NCI-H345 (cell line): ENCODE measurements at regions not wholly inside any gene's neighbourhood (a gene's known extent, or its start where the extent isn't known, plus 50 kb on each side); places are given as distances from the start of the nearest gene placed in this dataset.
"Not testable (repeated sequence)": the region's sequence is repeated elsewhere in the genome, so short reads cannot be mapped to it uniquely, and the experiment has no call there.

ENCODE experiments used
- DNase-seq: peaks from one replicate; lab custom pipeline; 2025; lab: John Stamatoyannopoulos, UW

DNA sequence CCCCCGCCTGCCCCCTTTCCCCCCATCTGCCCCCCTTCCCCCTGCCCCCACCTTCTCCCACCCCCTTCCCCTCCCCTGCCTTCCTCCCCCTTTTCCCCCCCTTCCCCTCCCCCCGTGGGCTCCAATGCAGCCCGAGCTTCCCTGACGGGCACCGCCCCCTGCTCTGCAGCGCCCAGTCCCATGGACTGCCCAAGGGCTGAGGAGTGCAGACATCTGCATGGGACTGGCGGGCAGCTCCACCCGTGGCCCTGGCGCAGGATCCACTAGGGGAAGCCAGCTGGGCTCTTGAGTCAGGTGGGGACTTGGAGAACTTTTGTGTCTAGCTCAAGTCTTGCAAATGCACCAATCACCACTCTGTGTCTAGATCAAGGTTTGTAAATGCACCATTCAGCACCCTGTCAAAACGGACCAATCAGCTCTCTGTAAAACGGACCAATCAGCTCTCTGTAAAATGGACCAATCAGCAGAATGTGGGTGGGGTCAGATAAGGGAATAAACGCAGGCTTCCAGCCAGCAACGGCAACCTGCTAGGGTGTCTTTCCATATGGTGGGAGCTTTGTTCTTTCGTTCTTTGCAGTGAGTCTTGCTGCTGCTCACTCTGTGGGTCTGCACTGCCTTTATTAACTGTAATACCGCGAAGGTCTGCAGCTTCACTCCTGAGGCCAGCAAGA is 300.5 kb upstream of the PABPC4L start:
- DNase-seq = no peak

- not testable (repeated sequence) for DNase-seq
These were observed 299.9 kb upstream of the PABPC4L start for GRCh38 chr4:134501488-134501887.

GRCh38 chr4:134499074-134499473 is 297.5 kb upstream of the PABPC4L start:
- DNase-seq = no peak

GRCh38 chr4:134490863-134491262 is 289.3 kb upstream of the PABPC4L start:
- DNase-seq = no peak

GRCh38 chr4:134483514-134483913 is 281.9 kb upstream of the PABPC4L start:
- DNase-seq = not testable (repeated sequence)

- no peak for DNase-seq
These were observed 270.0 kb upstream of the PABPC4L start for GRCh38 chr4:134471569-134471968.

DNA sequence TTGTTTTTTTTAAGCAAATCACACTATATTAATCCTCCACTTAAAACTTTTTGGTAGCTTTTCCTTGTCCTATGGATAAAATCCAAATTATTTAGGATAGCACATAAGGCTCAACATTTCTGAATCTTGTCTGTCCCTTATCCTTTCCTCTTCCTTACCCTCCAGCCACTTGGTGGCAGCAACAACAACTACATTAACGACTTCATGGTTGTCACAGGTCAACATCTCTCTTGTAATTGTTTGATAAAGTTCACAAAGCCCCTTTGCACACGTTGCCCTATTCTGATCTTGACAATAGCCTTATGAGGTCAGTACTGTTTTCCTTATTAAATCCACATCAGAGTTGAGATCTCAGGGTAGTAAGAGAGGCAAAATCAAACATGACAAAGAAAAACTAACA is 269.0 kb upstream of the PABPC4L start:
- no peak for DNase-seq

- no peak for DNase-seq
These were observed 263.8 kb upstream of the PABPC4L start for GRCh38 chr4:134465417-134465816.

DNA sequence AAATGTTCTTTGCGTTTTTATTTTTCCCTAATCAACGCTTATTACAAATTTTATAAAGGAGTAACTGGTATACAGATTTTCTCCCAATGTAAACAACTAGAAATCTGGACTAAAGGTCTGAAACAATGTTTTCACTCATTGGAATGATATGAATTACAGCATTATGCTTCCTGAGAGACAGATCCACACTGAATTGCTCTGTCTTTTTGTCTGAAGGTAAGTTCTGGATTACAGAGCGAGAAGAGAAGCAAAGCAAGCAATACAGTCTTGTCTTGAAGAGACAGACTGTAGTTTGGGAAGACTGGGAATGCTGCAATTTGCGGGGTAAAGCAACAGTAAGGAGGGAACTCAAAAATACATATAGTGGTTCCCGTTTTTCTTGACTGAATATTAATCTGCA is 262.2 kb upstream of the PABPC4L start:
- no peak for DNase-seq

DNA sequence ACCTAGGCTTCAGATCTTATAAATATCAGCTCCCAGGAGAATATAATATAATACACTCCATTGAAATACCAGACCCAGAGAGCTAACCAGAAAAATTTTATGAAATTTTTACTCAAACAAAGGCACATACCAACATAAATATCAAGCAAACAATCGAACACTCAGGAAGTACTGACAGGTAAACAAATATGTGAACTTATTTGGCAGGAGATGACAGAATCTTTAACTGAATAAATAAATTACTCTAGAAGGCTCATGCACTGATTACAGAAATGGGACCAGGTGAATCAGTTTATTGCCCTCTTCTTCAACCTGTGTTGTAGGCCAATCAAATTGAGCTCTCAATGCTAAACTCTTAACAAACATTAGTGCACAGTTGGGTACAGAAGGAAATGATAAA is 225.2 kb upstream of the PABPC4L start:
- DNase-seq = no peak

GRCh38 chr4:134425756-134426155 is 224.2 kb upstream of the PABPC4L start:
- DNase-seq = no peak

DNA sequence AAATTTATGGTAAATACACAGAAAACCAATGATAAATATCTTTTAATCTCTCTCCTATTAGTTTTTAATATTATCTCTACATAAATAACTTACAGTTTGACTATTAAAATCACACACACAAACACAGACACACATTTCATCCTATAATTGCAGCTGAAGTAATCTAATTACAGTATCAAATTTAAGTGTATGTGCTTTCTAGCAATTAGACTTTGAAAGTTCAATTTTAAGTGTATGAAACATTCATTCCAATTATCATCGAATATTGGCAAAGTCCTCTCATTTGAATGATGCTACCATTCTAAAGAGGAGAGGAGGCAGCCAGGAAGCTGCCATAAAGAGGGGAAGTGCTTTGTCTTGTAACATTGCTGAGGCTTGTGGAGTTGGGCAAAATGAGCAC is 221.2 kb upstream of the PABPC4L start:
- DNase-seq = no peak

DNA sequence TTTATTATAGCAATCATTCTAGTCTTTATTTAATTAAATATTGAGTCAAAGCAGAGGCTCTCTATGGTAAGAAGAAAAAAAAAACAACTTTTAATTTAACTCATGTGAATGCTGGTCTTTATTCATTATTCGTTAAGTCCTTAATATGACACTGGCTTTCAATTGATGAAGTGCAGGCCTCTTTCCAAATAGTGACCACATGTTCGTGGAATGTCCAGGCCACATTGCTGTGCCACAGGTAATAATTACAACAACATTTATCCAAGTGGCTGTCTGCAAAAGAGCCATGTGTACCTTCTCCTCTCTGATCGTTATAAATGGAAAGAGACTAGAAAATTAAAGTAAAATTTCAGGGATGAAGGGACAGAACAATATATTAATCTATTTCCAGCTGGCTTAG is 220.1 kb upstream of the PABPC4L start:
- no peak for DNase-seq

GRCh38 chr4:134408897-134409296 is 207.3 kb upstream of the PABPC4L start:
- no peak for DNase-seq

- DNase-seq = no peak
These were observed 200.2 kb upstream of the PABPC4L start for GRCh38 chr4:134401798-134402197.

DNA sequence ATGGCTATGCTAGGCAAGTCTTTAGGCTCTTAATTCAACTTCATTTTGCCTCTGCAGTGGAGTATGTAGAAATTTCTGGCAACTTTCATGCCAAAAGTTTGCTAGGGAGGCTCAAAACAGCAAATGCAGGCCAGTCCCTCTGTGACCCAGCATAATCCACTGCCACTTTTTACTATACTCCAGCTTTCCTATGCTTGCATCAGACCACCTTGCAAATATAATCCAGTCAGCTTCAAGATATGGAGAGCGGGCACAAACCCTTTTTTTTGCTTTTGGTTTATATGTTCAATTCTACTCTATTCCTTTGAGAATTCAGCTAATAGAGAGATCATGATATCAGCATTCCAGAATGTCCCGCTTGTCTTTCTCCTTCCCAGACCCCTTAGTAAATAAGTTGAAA is 192.0 kb upstream of the PABPC4L start:
- DNase-seq = no peak

DNA sequence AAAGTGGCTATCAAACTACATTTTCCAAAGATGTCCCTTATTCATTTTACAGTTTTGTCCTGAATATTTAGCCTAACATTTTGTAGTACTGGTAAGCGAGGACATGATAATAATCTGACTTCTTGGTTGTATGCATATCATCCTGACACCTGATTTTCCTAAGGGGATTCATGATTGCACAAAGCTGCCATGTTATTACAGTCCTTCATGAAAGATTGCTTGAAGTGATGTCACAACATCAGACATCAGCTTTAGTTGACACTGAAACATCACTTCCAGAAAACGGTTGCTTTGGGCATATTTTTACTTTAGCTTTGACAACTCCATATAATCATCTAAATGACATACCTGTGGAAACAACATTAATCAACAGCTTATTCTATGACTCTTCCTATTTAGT is 188.7 kb upstream of the PABPC4L start:
- no peak for DNase-seq

DNA sequence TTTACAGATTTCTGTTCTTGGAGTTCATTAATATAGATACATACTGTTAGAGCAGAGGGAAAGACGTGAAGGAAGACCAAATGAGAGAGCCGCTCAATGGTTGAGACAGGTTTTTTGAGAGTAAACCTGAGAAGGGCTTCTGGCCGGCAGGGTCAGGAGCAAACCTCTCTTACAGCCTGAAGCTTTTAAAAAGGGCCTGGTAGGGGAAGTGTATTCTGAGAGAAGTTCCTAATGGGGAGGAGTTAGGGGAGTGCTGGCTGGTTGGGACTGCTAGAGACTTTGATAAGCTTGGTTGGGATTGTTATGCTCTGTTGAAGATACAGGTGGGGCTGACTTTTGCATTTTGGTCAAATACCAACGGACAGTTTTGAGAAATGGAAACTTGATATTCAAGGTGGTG is 186.8 kb upstream of the PABPC4L start:
- no peak for DNase-seq

DNA sequence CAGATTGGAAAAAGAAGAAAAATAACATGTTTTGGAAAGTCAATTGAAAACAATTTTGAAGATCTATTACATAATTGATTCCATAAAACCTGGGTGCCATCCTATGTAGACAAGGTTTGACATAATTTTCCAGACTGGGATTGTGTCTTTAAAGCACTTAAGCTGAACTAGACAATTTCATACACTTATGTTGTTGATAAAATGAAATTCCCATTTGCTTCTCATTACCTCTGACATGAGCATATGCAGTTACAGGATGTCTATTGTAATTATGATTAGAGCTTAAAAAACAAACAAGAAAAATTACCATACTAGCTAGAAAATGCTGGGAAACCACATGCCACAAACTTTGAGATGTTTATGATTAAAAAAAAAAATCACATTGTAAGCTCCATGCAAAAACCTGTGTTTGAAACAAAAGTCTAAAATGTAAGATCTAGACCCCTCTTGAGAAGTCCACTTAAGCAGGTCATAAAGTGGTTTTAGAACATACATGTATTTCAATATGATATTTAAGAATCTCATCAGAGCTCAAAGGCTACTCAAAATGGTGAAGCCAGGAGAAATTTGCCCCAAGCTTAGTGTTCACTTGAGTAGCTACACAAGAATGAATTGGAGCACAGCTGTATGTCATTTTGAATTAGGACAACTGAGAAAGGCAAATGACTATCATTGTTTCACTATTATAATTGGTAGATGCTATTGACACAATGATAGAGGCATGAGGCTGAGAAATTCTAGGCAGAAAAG is 181.1 kb upstream of the PABPC4L start:
- no peak for DNase-seq

GRCh38 chr4:134375775-134376174 is 174.2 kb upstream of the PABPC4L start:
- DNase-seq = no peak

DNA sequence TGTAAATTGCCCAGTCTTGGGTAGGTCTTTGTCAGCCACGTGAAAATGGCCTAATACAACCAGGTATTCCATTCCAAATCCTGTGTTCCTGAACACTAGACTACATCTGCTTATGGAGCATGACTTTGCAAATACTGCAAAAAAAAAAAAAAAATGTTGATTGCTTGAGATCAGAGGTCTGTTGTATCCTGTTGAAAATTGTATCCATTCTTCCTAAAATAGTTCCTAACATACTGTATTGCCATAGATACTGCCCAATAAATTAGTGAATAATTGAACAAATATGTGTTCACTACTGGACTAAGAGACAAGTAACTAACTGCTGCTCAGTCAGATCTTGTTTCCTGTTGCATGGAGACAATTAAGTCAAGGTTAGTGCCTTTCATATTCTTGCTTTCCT is 164.3 kb upstream of the PABPC4L start:
- DNase-seq = no peak

GRCh38 chr4:134364928-134365327 is 163.3 kb upstream of the PABPC4L start:
- no peak for DNase-seq

DNA sequence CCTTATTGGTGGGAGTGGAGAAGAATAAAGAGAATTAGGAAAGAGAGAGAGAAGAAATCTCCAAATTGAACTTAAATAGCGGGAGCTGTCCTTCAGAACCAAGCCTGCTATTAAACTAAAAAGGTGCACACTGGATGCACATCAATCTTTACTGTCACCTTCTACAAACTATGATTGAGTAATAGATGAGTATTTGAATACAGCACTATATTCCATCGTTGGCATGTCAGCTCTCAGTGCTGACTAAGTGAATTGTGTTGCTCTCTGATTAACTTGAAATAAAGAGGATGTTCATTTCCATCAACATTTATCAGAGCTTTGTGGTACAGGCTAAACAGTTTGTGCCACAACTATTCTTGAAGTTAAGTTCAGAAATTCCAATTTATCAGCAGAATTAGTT is 143.7 kb upstream of the PABPC4L start:
- no peak for DNase-seq

DNA sequence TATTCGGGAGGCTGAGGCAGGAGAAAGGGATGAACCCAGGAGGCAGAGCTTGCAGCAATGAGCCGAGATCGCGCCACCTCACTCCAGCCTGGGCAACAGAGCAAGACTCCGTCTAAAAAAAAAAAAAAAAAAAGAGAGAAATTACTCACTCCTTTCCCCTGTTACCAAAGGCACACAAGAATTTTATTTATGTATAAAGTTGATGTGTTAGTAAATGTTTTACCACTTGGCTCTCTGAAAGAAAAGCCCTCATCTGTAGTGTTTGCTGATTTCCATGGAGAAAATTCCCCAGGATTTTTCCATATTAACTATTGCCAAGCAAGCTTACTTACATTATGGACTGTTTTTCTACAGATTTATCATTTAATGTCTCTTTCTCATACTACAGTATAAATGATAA is 142.1 kb upstream of the PABPC4L start:
- no peak for DNase-seq
